HG03469 (cell line): ENCODE measurements at regions not wholly inside any gene's neighbourhood (a gene's known extent, or its start where the extent isn't known, plus 50 kb on each side); places are given as distances from the start of the nearest gene placed in this dataset.
"Not testable (repeated sequence)": the region's sequence is repeated elsewhere in the genome, so short reads cannot be mapped to it uniquely, and the experiment has no call there.

Source experiments
- ATAC-seq: cut with Tn5 transposase; IDR thresholded peaks from one replicate; pipeline ENCODE4 v1.9.1; 2021; ENCODE audit warnings: mild to moderate bottlenecking, moderate library complexity, moderate number of reproducible peaks; ENCODE audit not compliant: unreplicated experiment

GRCh38 chr2:52115750-52116149 lies 1083.8 kb upstream of the NRXN1 start:
- no peak for ATAC-seq

DNA sequence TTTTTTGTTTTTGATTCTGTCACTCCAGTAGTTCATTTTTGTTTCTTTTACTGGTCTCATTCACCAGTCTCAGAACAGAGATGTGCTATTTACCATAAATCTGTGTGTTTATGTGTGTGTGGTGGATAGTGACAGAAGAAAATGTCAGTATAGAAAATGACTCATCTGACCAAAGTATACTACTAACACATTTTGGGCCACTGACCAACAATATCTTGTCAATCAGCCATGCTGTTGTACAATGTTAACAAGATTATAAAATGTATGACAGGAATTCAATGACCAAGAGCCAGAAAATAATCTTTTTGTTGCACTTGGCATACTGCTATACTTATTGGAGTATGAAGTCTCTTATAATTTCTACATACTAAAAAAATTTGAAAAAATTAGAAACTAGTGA lies 1081.4 kb upstream of the NRXN1 start:
- no peak for ATAC-seq

DNA sequence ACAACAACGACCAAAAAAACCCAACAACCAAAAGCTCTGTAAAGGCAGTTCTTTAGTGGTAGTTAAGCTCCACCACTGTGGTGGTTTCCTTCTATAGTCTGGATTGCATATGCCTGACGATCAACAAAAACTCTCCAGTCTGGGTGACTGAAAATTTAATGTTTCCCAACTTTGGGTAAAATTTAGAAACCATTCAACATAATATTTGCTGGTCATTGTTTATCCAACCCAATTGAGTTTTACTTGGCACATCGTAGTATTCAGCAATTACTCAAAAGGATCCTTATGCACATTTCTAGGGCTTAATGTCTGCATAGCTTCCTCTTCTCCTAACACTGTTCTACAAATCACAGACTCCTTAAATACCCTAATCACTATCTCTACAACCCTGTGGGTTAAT lies 1080.2 kb upstream of the NRXN1 start:
- no peak for ATAC-seq

GRCh38 chr2:52107124-52107523 lies 1075.2 kb upstream of the NRXN1 start:
- no peak for ATAC-seq

- ATAC-seq, result no peak
Measured at GRCh38 chr2:52097071-52097470, 1065.1 kb upstream of the NRXN1 start.

DNA sequence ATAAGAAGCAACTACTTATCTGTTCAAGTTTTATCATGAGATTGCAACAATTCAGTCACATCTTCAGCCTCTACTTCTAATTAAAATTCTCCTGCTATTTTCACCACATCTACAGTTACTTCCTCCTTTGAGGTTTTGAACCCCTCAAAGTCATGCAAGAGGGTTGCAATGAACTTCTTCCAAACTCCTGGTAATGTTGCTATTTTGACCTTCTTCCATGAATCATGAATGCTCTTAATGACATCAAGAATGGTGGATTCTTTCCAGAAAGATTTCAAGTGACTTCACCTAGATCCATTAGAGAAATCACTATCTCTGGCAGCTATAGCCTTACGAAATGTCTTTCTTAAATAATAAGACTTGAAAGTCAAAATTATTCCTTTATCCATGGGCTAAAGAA lies 1052.8 kb upstream of the NRXN1 start:
- no peak for ATAC-seq

GRCh38 chr2:52083214-52083613 lies 1051.3 kb upstream of the NRXN1 start:
- ATAC-seq, result no peak

- no peak for ATAC-seq
Measured at GRCh38 chr2:52082646-52083045, 1050.7 kb upstream of the NRXN1 start.

- ATAC-seq, result no peak
Measured at GRCh38 chr2:52079602-52080001, 1047.7 kb upstream of the NRXN1 start.

GRCh38 chr2:52077159-52077558 lies 1045.2 kb upstream of the NRXN1 start:
- ATAC-seq, result no peak

- no peak for ATAC-seq
Measured at GRCh38 chr2:52074130-52074719, 1042.3 kb upstream of the NRXN1 start.

- ATAC-seq, result no peak
Measured at GRCh38 chr2:52072949-52073348, 1041.0 kb upstream of the NRXN1 start.

- ATAC-seq, result no peak
Measured at GRCh38 chr2:52070665-52071064, 1038.7 kb upstream of the NRXN1 start.

- no peak for ATAC-seq
Measured at GRCh38 chr2:52064234-52064633, 1032.3 kb upstream of the NRXN1 start.

- ATAC-seq, result no peak
Measured at GRCh38 chr2:52054824-52055223, 1022.9 kb upstream of the NRXN1 start.

- ATAC-seq, result no peak
Measured at GRCh38 chr2:52036853-52037252, 1004.9 kb upstream of the NRXN1 start.

GRCh38 chr2:52036024-52036423 lies 1004.1 kb upstream of the NRXN1 start:
- ATAC-seq, result no peak

DNA sequence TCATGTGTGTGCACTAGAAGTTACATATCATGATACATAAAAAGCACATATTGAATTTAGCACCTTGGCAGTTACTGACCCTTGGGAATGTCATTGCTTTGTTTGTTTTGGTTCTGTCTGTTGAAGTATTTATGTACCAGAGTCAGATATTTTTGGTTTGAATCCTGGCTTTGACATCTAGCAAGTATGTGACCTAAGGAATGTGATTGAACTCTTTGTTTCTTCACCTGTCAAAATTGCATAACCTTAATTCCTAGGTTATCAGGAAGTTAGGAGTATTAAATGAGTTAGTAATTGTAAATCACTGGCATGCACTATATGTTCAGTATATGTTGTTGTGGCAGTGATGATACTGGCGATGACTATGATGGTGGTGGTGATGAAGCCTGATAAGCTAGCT lies 1003.5 kb upstream of the NRXN1 start:
- no peak for ATAC-seq

DNA sequence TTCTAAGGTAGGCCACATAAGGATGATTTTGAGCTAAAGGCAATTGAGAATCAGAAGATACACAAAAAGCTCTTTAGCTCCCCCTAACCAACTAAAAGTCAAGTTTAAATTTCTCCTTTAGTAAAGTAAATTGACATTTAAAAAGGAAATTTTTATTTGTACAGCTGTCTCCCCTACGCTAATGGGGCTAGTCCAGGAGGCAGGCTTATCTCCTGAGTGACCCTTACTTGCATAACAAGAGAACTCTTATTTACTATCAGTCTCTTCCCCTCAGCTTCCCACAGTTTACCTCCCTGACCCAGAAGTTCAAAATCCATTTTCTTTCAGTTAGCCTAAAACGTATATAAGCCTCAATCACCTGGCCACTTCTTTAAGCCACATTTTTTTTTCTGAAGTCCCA lies 1002.8 kb upstream of the NRXN1 start:
- no peak for ATAC-seq

GRCh38 chr2:52022006-52022405 lies 990.1 kb upstream of the NRXN1 start:
- ATAC-seq, result no peak

DNA sequence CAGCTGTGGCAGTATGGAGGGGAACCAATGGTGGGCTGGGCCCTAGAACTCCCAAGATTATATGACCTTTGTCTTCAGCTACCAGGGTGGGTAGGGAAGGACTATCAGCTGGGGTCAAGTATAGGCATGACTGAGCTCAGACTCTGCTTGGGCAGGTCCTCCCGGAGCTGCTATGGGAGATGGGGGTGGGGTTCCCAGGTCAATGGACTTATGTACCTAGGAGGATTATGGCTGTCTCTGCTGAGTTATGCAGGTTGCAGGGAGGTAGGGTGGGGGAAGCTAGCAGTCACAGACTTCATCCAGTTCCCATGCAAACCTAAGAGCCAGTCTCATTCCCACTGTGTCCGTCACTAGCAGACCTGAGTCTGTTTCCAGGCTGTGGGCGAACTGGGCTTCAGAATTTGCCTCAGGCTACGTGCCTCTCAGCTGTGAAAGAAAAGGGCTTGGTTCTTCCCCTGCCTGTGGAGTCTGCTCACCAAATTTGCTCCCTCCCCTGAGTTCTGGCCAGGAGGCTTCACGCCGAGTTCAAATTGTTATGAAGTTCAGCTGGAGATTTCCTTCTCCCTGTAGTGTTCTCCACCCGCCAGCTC lies 985.8 kb upstream of the NRXN1 start:
- ATAC-seq, result no peak

- not testable (repeated sequence) for ATAC-seq
Measured at GRCh38 chr2:52006821-52007366, 975.0 kb upstream of the NRXN1 start.
